HAP-1 (cell line): ENCODE measurements at regions not wholly inside any gene's neighbourhood (a gene's known extent, or its start where the extent isn't known, plus 50 kb on each side); places are given as distances from the start of the nearest gene placed in this dataset.

Experiments used
- DNase-seq, 2 experiments: peaks; one replicate each; pipeline ENCODE4 v3.0.0-alpha.2; 2016 to 2020; ENCODE audit warnings: low spot score in 2 of 2
- H3K27me3 ChIP-seq: fragments of 250-450 bp; sonication (Bioruptor Pico); 2 replicates; pipeline ENCODE4 v1.5.1; 2020; ENCODE audit warnings: low read depth, mild to moderate bottlenecking, moderate library complexity
- H3K36me3 ChIP-seq: fragments of 250-450 bp; sonication (Bioruptor Pico); replicated peaks from 2 replicates; pipeline ENCODE4 v1.5.1; 2020; ENCODE audit warnings: mild to moderate bottlenecking
- H3K4me1 ChIP-seq: fragments of 250-450 bp; sonication (Bioruptor Pico); 2 replicates; pipeline ENCODE4 v1.5.1; 2020; ENCODE audit warnings: mild to moderate bottlenecking
- H3K4me3 ChIP-seq: fragments of 250-450 bp; sonication (Bioruptor Pico); 2 replicates; pipeline ENCODE4 v1.5.1; 2020; ENCODE audit warnings: mild to moderate bottlenecking, moderate library complexity
- H3K9me3 ChIP-seq: fragments of 250-450 bp; sonication (Bioruptor Pico); 2 replicates; pipeline ENCODE4 v1.5.1; 2020; ENCODE audit warnings: mild to moderate bottlenecking, moderate library complexity
- in situ Hi-C: fragments of 300-500 bp; cut with MboI; formaldehyde crosslinking; loops from 3 replicates; pipeline ENCODE4 v1.14.3; 2020; ENCODE audit warnings: low sequenced_read_pairs, inconsistent platforms, mixed read lengths

DNA sequence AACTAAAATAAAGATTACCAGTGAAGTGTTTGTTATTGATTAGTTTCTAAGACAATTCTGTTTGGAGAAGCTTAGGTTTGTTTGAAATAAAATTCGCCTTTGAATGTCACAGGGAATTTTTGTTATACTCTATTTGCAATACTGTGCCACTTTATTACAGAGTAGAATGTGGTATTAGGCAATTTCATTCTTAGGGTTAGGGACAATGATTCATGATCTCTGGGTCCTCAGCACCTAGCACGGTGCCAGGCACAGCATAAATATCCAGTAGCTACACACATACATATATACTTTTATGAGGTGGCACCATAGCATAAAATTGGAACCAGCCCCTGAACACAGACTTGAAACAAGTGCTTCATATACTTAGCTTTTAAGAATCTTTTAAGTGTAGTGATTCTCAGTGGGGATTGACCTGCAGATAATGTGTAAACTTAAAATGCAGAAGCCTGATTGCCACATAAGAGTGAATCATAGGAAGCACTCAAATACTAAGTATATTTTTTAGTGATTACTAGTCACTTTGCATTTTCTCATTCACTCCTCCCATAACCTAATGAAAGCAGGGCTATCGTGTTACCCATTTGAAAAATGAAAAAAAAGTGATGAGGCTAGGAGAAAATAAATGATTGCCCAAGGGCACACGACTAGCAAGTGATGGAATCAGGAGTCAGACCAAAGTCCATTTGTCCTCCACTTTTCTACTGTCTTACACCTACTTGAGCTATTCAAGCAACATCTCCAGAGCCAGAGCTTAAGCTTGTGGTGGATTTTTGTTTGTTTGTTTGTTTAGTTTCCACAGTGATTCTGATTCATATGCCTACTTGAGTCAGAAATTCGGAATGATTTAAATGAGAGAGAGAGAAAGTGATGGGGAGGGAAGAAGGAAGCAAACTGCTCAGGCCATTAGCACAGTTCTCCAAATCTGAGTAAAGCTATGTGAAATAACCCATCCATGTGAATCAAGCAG, 366.0 kb upstream of the FGF13 start:
- in situ Hi-C loops, result no loop called here
- no peak for DNase-seq
- Histone ChIP-seq H3K36me3 (no peaks in the 10 kb centered on the region), H3K4me1 (no peaks in the 10 kb centered on the region), H3K27me3 (no peaks in the 10 kb centered on the region), H3K9me3 (no peaks in the 10 kb centered on the region), H3K4me3 (no peak overlapping the region)

DNA sequence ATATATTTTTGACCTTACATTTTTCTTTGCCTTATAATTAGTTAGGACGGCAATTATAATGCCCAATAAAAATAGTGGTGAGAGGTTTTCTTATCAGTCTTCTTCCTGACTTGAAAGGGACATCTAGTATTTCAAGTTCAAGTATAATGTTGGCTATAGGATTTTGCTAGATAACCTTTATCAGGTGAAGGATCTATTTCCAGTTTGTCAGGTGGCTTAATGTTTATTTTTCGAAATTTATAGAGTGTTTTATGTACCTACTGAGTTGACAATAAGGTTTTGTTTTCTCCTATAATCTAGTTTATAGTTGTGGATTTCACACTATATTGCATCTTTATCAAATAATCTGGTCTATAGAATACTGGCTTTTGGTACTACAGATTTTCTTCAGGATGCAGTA, 351.8 kb upstream of the FGF13 start:
- H3K36me3 ChIP-seq, result no peaks in the 10 kb centered on the region
- in situ Hi-C loops, result no loop called here
- H3K27me3 ChIP-seq, result no peaks in the 10 kb centered on the region
- H3K9me3 ChIP-seq, result no peaks in the 10 kb centered on the region
- no peak for DNase-seq
- no peak overlapping the region for H3K4me3 ChIP-seq
- H3K4me1 ChIP-seq, result no peaks in the 10 kb centered on the region

DNA sequence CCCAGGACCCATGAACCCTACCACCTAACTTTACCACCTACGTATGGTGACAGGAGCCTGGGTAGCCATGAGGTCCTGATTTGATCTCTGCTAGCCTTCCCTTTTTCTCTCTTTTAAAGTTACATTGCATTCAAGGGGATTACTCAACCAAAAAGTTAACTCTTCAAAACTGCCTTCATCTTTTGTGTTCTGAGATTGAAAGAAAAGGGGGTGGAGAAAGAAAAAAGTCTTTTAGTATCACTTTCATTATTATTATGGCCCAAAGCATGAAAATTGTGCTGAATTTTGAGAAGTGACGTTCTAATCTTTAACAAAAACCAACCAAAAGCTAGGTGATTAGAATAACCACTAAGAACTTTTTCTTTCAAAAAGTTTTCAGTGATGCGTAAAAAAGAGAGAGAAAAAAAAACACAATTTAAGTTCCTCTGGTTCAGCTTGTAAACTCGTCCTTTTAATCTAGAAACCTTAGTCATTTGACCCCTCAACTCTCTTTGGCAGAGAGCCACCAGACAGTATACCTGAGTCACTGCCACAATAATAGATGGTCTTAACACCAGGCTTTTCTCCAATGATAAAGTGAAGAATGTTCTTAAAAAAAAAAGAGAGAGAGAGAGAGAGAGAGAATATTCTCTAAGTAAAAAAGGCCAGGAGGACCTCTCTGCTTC, 347.4 kb upstream of the FGF13 start:
- no peaks in the 10 kb centered on the region for H3K9me3 ChIP-seq
- H3K27me3 ChIP-seq, result no peaks in the 10 kb centered on the region
- H3K4me3 ChIP-seq, result no peak overlapping the region
- no peaks in the 10 kb centered on the region for H3K4me1 ChIP-seq
- H3K36me3 ChIP-seq, result no peaks in the 10 kb centered on the region
- DNase-seq, result no peak
- in situ Hi-C loops, result no loop called here

DNA sequence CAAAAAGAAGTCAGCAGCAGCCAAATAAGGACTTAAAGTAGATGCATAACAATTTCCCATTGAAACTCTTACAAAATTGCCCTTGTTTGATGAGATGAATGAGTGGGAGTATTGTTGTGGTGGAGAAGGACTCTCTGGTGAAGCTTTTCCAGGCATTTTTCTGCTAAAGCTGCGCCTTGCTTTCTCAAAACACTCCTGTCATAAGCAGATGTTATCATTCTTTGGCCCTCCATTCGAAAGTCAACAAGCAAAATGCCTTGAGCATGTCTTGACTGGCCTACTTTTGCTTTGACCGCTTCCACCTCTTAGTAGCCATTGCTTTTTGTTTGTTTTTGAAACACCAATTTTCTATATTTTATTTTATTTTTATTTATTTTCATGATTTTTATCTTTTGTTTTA, 340.9 kb upstream of the FGF13 start:
- H3K27me3 ChIP-seq, result no peaks in the 10 kb centered on the region
- in situ Hi-C loops, result no loop called here
- no peak for DNase-seq
- no peak overlapping the region for H3K4me3 ChIP-seq
- H3K9me3 ChIP-seq, result no peaks in the 10 kb centered on the region
- no peaks in the 10 kb centered on the region for H3K36me3 ChIP-seq
- H3K4me1 ChIP-seq, result no peaks in the 10 kb centered on the region

DNA sequence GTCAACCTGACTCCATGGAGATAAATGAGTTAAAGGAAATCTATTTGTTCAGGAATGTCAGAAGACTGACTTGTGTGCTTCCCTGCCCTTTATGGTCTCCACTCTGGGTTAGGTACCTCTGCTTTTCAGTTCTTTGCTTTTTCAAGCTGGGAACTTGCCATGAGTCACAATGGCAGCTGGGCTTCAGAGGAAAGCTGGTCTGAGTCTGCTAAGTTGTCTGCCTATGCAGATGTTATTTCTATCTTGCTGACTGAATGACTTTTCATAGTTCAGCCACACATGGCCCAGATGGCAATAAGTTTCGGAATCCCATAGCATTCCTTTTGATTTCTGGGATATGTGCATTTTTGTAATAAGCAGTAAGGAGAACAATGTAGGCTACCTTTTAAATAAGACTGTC, 337.9 kb upstream of the FGF13 start:
- DNase-seq, result no peak
- H3K36me3 ChIP-seq, result no peaks in the 10 kb centered on the region
- no peak overlapping the region for H3K4me3 ChIP-seq
- no peaks in the 10 kb centered on the region for H3K27me3 ChIP-seq
- in situ Hi-C loops, result no loop called here
- no peaks in the 10 kb centered on the region for H3K9me3 ChIP-seq
- H3K4me1 ChIP-seq, result no peaks in the 10 kb centered on the region

DNA sequence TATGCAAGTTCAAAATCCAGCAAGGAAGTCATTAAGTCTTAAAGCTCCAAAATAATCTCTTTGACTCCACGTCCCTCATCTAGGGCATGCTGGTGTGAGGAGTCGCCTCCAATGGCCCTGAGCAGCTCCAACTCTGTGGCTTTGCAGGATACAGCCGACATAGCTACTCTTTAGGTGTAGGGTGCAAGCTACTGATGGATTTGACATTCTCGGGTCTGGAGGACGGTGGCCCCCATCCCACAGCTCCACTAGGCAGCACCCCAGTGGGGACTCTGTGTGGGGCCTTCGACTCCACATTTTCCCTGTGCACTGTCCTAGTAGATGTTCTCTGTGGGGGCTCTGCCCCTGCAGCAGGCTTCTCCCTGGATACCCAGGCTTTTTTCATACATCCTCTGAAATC, 333.2 kb upstream of the FGF13 start:
- H3K27me3 ChIP-seq, result no peaks in the 10 kb centered on the region
- in situ Hi-C loops, result no loop called here
- H3K36me3 ChIP-seq, result no peaks in the 10 kb centered on the region
- H3K4me1 ChIP-seq, result no peaks in the 10 kb centered on the region
- no peaks in the 10 kb centered on the region for H3K9me3 ChIP-seq
- no peak overlapping the region for H3K4me3 ChIP-seq
- DNase-seq, result no peak

DNA sequence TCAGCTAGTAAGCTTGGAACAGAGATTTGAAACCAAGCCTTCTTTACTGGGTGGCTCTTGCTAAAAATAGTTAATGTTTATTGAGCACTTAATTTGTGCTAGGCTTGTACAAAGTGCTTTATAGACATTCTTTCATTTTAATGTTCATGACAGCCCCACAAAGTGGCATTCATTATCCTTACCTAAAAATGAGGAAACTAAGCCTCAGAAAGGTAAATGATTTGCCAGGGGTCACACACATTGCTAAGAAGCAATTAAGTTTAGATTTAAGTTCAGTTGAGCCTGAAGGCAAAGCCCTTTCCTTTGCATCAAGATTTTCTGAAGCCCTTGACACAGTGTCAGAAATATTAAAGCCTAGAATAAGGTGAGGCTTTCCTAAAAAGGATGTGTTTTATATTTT, 327.5 kb upstream of the FGF13 start:
- H3K4me1 ChIP-seq, result no peaks in the 10 kb centered on the region
- in situ Hi-C loops, result no loop called here
- no peaks in the 10 kb centered on the region for H3K9me3 ChIP-seq
- H3K36me3 ChIP-seq, result no peaks in the 10 kb centered on the region
- H3K27me3 ChIP-seq, result no peaks in the 10 kb centered on the region
- H3K4me3 ChIP-seq, result no peak overlapping the region
- DNase-seq, result no peak

DNA sequence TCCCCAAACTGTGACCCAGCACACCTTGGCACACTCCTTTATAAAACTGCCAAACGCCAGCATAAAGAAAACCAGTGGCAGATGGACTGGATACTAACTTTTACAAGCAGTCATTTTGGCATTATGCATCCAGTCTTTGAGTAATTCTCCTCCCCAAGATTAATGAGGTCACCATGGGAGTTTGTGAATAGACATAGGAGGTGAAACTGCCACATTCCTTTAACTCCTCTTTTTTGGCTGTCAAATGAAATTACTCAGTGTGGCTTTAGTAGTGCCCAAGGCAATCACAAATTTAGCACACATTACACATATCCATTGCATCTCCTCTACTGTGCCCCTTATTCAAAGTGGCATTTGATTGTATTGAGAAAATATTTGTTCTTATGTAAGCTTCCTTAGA, 315.3 kb upstream of the FGF13 start:
- DNase-seq, result no peak
- no peaks in the 10 kb centered on the region for H3K9me3 ChIP-seq
- H3K36me3 ChIP-seq, result no peaks in the 10 kb centered on the region
- H3K4me1 ChIP-seq, result no peaks in the 10 kb centered on the region
- no peak overlapping the region for H3K4me3 ChIP-seq
- in situ Hi-C loops, result no loop called here
- no peaks in the 10 kb centered on the region for H3K27me3 ChIP-seq

DNA sequence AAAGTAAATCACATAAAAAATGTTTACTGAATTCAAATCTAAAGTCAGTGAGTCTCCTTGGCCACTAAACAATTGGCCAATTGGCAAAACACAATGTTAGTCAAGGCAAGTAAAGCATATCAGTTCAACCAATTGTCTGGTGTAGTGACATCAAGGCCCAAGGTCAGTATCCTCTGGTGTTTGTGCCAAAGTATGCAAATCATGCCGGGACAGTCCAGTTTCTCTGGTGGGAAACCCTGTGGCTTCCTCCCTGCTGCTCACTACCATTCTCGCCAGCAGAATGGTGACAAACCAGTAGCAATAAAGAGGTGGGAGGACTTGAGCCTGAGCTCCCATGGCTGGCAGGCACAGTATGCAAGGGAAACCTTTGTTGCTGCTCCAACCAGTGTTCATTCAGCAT, 314.9 kb upstream of the FGF13 start:
- Histone ChIP-seq H3K27me3 (no peaks in the 10 kb centered on the region), H3K4me3 (no peak overlapping the region), H3K36me3 (no peaks in the 10 kb centered on the region), H3K9me3 (no peaks in the 10 kb centered on the region), H3K4me1 (no peaks in the 10 kb centered on the region)
- in situ Hi-C loops, result no loop called here
- DNase-seq, result no peak

DNA sequence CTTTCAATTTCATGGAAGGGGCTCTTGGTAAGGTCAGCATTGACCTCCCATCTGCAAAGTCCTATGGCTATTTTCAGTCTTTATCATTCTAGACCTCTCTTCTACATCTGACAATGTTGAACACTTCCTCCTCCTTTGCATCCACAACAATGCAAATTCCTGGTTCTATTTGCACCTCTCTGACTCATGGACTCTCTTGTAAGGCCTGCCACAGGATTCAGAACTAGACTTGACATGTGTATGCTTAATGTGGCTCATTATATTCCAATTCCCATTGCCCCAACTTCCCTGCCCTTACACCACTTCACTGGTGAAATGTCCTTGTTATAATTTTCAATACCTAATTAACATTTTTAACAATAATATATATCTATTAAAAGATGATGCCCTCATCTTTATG, 314.3 kb upstream of the FGF13 start:
- H3K4me3 ChIP-seq, result no peak overlapping the region
- no peaks in the 10 kb centered on the region for H3K36me3 ChIP-seq
- H3K9me3 ChIP-seq, result no peaks in the 10 kb centered on the region
- H3K27me3 ChIP-seq, result no peaks in the 10 kb centered on the region
- no peak for DNase-seq
- in situ Hi-C loops, result no loop called here
- H3K4me1 ChIP-seq, result no peaks in the 10 kb centered on the region

DNA sequence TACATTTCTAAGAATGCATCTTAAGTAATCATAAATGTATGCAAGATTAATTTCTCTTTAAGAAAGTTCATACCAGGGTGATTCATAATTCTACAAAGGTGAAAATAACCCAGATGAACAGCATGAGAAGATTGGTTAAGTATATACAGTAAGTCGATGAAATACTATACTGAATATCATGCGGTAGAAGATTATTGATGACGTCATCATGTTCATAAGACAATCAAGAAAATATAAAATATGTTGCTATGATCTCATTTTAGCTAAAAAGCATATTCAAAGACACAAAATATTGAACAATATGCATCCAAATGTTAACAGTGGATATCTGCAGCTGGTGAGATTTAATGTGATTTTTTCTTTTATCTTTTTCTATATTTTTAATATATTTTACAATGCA, 312.0 kb upstream of the FGF13 start:
- Histone ChIP-seq H3K27me3 (no peaks in the 10 kb centered on the region), H3K4me1 (no peaks in the 10 kb centered on the region), H3K9me3 (no peaks in the 10 kb centered on the region), H3K4me3 (no peak overlapping the region), H3K36me3 (no peaks in the 10 kb centered on the region)
- no peak for DNase-seq
- in situ Hi-C loops, result no loop called here

DNA sequence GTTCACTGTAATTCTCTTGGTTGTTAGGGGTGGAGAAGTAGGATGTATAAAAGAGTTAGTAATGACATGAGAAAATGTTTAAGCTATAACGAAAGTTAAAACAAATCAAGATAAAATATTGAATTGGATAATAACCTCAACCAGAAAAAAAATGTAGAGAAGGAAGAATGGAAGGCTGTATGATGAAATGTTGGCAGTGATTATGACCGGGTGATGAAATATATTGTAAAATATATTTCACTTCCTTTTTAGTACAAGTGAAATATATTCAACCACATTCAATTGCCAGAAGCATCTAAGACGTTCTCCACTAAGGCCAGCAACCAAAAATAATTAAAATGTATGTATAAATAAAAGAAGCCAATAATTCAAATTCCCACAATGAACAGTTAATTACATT, 309.3 kb upstream of the FGF13 start:
- no peak overlapping the region for H3K4me3 ChIP-seq
- H3K9me3 ChIP-seq, result no peaks in the 10 kb centered on the region
- no peaks in the 10 kb centered on the region for H3K36me3 ChIP-seq
- DNase-seq, result no peak
- H3K4me1 ChIP-seq, result no peaks in the 10 kb centered on the region
- H3K27me3 ChIP-seq, result no peaks in the 10 kb centered on the region
- in situ Hi-C loops, result no loop called here

DNA sequence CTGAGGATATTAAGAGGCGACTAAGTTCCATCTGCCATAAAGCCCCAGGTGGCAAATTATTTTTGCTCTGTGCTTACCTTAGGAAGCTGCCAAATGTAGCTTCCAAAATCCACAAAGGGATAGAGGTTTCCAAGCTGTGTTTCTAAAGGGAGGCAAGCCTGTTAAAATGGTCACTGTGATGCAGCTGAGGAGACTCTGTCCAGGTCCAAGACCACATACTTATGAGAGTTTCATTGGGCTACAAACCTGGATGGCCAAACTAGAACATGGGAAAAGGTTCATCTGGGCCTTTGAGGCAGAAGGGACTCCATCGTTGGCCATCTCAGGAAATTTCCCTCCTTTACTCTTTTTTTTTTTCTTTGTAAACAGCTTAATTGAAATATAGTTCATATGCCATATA, 306.9 kb upstream of the FGF13 start:
- Histone ChIP-seq H3K27me3 (no peaks in the 10 kb centered on the region), H3K4me3 (no peak overlapping the region), H3K4me1 (no peaks in the 10 kb centered on the region), H3K36me3 (no peaks in the 10 kb centered on the region), H3K9me3 (no peaks in the 10 kb centered on the region)
- in situ Hi-C loops, result no loop called here
- DNase-seq, result no peak

DNA sequence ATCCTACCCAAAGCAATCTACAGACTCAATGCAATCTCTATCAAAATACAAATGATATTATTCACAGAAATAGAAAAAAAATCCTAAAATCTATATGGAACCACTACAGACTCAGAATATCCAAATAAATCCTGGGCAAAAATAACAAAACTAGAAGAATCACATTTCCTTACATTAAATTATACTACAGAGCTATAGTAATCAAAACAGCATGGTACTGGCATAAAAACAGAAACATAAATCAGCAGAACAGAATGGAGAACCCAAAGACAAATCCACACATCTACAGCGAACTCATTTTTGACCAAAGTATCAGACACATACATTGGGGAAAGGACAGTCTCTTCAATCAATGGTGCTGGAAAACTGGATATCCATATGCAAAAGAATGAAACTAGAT, 304.1 kb upstream of the FGF13 start:
- Histone ChIP-seq H3K4me1 (no peaks in the 10 kb centered on the region), H3K27me3 (no peaks in the 10 kb centered on the region), H3K9me3 (no peaks in the 10 kb centered on the region), H3K4me3 (no peak overlapping the region), H3K36me3 (no peaks in the 10 kb centered on the region)
- in situ Hi-C loops, result no loop called here
- DNase-seq, result no peak
